Nucleus accumbens (tissue), 56 donors: ENCODE measurements at regions not wholly inside any gene's neighbourhood (a gene's known extent, or its start where the extent isn't known, plus 50 kb on each side); places are given as distances from the start of the nearest gene placed in this dataset.
A peak's percentile ranks its signal among the peaks of the same experiment; 100 is the strongest.
"Not testable (repeated sequence)": the region's sequence is repeated elsewhere in the genome, so short reads cannot be mapped to it uniquely, and the experiment has no call there.

ENCODE experiments used
- DNase-seq, 56 donors: peaks; one replicate each; lab custom pipeline; 2025; lab: John Stamatoyannopoulos, UW

DNA sequence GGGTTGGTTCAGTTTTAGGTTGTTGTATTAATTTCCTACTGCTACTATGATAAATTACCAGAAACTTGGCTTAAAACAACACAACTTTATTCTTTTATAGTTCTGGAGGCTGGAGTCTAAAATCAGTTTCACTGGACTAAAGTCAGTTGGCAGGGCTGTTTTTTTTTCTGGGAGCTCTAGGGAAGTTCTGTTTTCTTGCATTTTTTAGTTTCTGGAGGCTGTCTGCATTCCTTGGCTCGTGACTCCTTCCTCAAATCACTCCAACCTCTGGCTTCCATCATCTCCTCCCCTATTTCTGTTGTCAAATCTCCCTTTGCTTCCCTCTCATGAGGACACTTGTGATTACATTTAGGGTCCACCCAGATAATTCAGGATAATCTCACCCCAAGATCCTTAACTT, 51.3 kb upstream of the SUB1 start:
- no peak for DNase-seq

GRCh38 chr5:32531885-32532520, 53.4 kb upstream of the SUB1 start:
- DNase-seq: peak in 36 of 56 donors; percentile 2 to 74 (median 25)

GRCh38 chr5:32527321-32527720, 58.0 kb upstream of the SUB1 start:
- not testable (repeated sequence) for DNase-seq

- DNase-seq: no peak
Observed at GRCh38 chr5:32526810-32527209, 58.5 kb upstream of the SUB1 start.

GRCh38 chr5:32523625-32524024, 61.7 kb upstream of the SUB1 start:
- no peak for DNase-seq

DNA sequence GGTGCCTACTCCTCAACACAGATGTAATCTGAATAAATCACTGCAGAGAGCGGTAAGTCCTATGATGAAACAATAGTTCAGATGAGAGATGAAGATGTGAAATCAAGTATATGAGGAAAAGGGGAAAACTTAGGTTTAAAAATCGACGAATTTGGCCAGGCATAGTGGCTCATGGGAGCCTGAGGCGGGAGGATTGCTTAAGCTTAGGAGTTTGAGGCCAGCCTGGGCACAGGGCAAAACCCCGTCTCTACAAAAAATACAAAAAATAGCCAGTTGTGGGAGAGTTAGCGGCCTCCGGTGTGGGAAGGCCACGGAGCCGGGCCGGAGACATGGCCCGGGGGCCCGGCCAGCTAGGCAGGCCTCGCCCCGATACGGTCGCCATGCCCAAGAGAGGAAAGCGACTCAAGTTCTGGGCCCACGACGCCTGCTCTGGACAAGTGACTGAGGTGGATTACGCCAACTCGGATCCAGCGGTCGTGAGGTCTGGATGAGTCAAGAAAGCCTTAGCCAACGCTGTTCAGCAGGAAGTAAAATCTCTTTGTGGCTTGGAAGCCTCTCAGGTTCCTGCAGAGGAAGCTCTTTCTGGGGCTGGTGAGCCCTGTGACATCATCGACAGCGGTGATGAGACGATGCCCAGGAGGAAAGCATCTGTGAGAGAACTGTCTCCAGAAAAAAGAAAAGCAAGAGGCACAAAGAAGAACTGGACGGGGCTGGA, 62.8 kb upstream of the SUB1 start:
- no peak for DNase-seq

- DNase-seq: no peak
Observed at GRCh38 chr5:32521481-32521880, 63.9 kb upstream of the SUB1 start.

DNA sequence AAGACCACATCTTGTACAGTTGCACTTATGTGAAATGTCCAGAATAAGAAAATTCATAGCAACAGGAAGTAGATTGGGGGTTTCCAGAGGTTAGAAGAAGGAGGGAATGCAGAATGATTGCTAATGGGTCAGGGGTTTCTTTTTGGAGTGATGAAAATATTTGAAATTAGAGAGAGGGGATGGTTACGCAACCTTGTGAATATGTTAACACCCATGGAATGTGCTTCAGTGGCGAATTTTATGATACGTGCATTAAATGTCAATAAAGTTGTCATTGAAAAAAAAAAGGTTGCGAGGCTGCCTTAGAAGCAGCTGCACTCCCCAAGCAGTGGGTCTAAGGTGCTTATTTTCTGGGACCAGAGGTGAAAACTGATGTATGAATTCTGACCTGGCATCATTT, 64.4 kb upstream of the SUB1 start:
- no peak for DNase-seq

GRCh38 chr5:32520356-32520755, 65.0 kb upstream of the SUB1 start:
- no peak for DNase-seq

DNA sequence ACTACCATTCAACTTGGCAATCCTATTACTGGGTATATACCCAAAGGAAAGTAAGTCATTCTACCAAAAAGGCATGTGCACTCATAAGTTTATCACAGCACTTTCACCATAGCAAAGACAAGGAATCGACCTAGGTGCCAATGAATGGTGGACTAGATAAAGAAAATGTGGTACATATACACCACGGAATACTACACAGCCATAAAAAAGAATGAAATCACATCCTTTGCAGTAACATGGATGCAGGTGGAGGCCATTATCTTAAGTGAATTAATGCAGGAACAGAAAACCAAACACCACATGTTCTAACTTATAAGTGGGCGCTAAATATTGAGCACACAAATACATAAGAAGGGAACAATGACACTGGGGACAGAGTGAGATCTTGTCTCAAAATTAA, 65.8 kb upstream of the SUB1 start:
- DNase-seq: no peak

- DNase-seq: no peak
Observed at GRCh38 chr5:32514806-32515205, 70.3 kb upstream of the ZFR start.

- DNase-seq: no peak
Observed at GRCh38 chr5:32512926-32513325, 68.4 kb upstream of the ZFR start.

DNA sequence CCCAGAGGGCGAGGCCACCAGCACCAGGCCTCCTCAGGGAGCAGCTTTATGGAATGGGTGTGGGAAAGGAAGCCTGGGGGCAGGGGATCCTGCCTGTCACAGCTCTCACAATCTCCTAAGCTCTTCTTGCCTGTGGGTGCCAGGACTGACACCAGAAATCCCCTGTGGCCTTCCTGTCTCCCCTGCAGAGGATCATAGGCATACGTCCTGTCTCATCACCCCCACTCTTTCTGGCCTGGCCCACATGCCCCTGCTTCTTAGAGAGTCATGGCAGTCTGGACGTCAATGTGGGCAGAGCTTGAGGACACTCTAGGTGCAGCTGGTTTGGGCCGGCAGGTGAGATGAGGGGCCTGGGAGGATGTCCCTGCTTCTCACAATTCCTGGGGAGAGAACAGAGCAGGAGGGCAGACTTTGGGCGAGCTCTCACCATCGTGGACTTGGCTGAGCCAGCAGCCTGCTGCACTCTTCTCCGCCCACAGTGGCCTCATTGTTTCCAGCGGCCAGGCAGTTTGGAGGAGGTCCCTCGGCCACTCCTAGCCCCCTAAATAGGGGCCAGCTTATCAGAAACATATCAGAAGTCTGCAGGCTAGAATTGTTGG, 67.3 kb upstream of the ZFR start:
- no peak for DNase-seq

DNA sequence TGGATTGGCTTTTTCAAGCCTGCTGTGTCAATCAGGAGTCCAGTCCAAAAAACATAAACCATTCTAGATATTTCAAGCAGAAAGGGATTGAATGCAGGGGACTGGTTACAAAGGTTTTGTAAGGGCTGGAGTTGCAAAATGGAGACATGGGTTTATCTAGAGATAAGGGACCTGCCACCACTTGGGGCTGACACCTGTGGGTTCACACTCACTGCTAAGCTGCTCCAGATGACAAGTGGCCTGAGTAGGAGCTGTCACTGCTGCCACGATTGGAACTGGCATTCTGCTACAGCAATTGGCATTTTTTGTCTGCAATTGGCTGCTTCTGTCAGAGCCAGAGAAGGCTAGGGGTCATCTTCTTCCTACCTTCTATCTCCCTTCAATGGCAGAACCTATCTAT, 66.3 kb upstream of the ZFR start:
- no peak for DNase-seq

DNA sequence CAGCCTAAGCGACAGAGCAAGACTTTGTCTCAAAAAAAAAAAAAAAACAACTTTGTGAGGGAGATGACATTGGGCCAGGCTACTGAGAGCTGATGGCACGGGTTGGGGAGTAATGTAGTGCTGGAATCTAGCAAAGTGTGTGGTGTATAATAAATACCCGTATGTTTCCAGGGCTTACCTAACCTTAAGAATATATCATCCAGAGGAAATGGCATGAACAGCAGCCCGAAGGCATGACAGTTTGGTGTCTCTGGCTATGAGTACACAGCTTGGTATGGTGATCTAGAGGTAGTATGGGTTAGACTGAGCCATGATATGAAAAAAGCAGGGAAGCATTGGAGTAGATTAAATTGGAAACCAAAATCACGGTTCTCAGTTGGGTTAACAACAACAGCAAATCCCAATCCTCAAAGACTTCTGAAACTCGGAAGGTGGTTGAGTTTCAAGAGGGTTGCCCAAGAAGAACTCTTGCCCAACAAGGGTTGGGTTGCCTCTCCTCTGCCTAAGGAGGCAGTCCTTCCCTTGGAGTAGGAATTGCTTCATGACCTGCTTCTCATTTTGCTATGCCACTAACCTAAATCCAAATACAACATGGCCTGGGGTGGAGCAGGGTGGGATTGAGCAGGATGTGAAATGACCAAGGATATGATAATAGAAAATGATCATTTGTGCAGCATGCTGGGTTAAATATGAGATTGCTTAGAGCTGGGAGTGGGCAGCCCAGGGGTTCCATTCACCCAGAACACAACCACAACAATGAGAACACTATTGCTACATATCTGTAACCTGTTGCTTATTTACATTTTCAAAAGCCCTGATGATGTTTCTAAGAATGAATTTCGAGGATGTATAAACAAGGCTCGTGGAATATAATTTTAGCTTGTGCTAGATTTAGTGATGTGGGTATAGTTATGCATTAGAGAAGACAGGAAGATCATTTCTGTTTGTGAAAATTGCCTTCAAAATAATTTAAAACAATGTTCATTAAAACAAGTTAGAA, 64.6 kb upstream of the ZFR start:
- no peak for DNase-seq

DNA sequence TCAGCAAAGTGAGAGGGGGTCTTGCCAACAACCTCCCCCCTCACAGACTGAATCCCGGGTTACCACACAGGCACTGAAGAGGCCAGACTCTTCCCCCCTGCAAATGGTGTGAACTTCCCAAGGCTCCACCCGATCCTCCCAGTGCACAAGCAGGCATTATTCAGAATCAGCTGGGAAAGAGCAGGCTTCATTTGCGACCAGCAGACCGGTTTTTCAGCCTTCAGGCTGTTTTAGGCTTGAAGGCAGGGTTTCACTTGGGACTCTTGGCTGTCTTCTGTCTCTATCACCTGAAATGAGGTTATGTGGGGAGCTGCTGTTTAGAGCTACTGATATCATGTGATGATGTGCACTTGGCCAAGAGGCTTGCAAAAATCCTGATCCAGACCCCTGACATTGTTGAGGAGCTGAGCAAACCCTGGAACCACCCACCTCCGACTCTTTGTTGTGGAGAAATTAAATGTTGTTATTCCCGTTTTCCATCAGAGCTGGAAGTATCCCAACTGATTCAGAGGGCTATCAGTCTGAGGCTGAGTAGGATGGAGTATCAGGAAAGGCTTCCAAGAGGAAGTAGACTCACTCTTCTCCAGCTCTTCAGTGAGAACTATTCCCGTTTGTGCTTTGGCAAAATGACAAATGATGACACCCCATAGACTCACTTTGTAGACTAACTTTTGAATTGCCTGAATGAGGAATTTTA, 63.3 kb upstream of the ZFR start:
- no peak for DNase-seq

DNA sequence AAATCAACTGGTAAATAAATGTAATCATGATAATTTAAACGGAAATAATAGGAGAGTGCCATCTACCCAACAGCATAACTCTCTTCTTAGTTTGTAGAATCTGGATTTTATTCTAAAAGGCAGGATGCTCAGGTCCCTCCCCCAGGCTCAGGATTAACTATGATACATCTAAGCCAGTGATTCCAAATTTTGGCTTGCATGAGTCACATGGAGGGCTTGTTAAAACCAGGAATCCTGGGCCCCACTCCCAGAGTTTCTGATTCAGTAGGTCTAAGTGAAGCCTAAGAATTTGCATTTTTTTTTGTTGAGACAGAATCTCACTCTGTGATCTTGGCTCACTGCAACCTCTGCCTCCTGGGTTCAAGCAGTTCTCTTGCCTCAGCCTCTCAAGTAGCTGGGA, 62.3 kb upstream of the ZFR start:
- no peak for DNase-seq

GRCh38 chr5:32506201-32506661, 61.7 kb upstream of the ZFR start:
- DNase-seq: peak in 13 of 56 donors; percentile 1 to 22 (median 12)

DNA sequence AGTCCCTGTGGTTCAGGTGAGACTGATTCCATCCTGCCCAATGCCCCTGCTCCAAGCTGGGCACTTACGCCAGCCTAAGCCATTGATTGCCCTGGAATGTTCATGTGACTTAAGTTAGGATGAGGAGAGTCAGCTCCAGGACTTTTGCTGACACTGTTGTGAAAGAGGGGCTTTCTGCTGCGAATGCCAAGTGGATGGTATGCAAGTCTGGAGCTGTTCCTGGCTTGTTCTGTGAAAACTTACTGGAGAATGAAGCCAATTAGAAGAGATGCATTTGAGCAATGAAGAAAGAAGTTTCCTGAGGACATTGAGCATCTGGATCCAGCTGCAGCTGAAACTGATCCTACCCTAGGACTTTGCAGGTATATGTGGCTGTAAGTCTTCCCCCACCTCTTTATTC, 61.2 kb upstream of the ZFR start:
- no peak for DNase-seq

- peak in 32 of 56 donors; percentile 3 to 60 (median 17) for DNase-seq
Observed at GRCh38 chr5:32504989-32505596, 60.6 kb upstream of the ZFR start.
